GM12872 (cell line): ENCODE measurements at regions not wholly inside any gene's neighbourhood (a gene's known extent, or its start where the extent isn't known, plus 50 kb on each side); places are given as distances from the start of the nearest gene placed in this dataset.

Experiments
- CTCF ChIP-seq: IDR thresholded peaks from 3 replicates; pipeline ENCODE4 v1.5.1; 2011; ENCODE audit warnings: low read depth, mild to moderate bottlenecking, low read length, moderate library complexity; ENCODE audit not compliant: insufficient read depth

GRCh38 chr6:163888030-163888819 is 473.7 kb downstream of the QKI start:
- no peak for TF ChIP-seq CTCF

- TF ChIP-seq CTCF, result no peak
Measured at GRCh38 chr6:163886428-163886827, 471.9 kb downstream of the QKI start.

GRCh38 chr6:163883984-163884383 is 469.5 kb downstream of the QKI start:
- TF ChIP-seq CTCF, result no peak

- TF ChIP-seq CTCF, result no peak
Measured at GRCh38 chr6:163878698-163879097, 464.2 kb downstream of the QKI start.

- no peak for TF ChIP-seq CTCF
Measured at GRCh38 chr6:163877877-163878639, 463.5 kb downstream of the QKI start.

GRCh38 chr6:163876391-163876790 is 461.9 kb downstream of the QKI start:
- no peak for TF ChIP-seq CTCF

- no peak for TF ChIP-seq CTCF
Measured at GRCh38 chr6:163874784-163875183, 460.3 kb downstream of the QKI start.
